HG03280 (cell line): ENCODE measurements at regions not wholly inside any gene's neighbourhood (a gene's known extent, or its start where the extent isn't known, plus 50 kb on each side); places are given as distances from the start of the nearest gene placed in this dataset.

Experiments
- ATAC-seq: cut with Tn5 transposase; IDR thresholded peaks from one replicate; pipeline ENCODE4 v1.9.1; 2021; ENCODE audit warnings: mild to moderate bottlenecking, moderate library complexity; ENCODE audit not compliant: unreplicated experiment

DNA sequence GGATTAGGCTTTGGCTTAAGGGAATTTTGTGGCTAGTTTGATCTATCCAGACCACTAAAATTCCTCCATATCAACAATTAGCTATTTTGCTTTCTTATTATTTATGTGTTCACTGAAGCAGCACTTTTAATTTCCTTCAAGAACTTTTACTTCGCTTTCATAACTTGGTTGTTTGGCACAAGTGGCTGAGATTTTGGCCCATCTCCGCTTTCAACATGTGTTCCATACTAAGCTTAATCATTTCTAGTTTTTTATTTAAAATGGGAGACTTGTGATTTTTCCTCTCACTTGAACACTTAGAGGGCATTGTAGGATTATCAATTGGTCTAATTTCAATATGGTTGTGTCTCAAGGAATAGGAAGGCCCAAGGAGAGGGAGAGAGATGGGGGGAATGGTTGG lies 102.4 kb upstream of the HSF2 start:
- ATAC-seq: no peak

- no peak for ATAC-seq
Measured at GRCh38 chr6:122302067-122302466, 97.4 kb upstream of the HSF2 start.

DNA sequence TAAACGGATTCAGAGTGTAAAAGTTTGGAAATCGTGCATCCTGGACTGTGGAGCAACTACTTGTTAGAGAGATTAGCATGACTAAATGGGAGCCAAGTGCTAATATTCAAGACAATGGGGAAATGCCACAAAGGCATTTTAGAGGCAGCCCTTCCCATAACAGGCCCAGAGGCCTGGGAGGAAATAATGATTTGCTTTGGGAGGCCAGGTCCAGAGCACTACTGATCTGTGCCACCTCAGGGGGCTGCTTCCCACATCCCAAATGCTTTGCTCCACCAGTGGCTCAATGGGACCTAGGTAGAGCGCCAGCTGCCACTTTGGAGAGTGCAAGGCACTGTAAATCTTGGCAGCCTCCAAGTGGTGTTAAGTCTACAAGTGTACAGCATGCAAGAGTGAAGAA lies 91.9 kb upstream of the HSF2 start:
- ATAC-seq: no peak

DNA sequence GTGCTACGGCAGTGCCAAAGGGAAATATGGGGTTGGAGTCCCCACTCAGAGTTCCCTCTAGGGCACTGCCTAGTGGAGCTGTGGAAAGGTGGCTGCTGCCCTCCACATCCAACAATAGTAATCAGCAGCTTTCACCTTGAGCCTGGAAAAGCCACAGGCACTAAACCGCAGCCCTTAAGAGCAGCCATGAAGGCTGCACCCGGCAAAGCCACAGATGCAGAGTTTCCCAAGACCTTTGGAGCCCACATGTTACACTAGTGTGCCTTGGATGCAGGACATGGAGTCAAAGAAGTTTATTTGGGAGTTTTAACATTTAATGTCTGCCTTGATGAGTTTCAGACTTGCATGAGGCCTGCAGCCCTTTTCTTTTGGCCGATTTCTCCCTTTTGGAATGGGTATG lies 91.4 kb upstream of the HSF2 start:
- ATAC-seq: no peak

GRCh38 chr6:122315842-122316241 lies 83.6 kb upstream of the HSF2 start:
- no peak for ATAC-seq

- no peak for ATAC-seq
Measured at GRCh38 chr6:122322824-122323223, 76.6 kb upstream of the HSF2 start.

GRCh38 chr6:122323361-122323760 lies 76.1 kb upstream of the HSF2 start:
- no peak for ATAC-seq

DNA sequence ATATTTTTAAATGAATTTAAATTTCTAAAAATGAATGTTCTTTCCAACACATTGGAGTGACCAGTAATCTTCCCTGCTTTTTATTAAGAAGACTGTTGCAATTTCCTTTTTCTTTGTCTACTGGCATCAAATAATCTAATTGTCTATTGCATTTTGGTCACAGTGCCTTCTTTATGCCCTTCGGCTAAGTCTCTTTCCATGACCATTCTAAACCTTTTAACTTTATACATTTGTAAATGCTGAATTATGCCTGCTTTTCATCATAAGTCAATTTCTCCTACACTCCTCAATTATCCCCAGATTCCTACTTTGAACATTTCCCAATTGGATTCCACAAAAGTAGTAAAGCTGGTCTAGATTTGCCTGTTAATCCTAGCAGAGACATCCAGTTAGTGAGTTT lies 69.1 kb upstream of the HSF2 start:
- ATAC-seq: no peak

DNA sequence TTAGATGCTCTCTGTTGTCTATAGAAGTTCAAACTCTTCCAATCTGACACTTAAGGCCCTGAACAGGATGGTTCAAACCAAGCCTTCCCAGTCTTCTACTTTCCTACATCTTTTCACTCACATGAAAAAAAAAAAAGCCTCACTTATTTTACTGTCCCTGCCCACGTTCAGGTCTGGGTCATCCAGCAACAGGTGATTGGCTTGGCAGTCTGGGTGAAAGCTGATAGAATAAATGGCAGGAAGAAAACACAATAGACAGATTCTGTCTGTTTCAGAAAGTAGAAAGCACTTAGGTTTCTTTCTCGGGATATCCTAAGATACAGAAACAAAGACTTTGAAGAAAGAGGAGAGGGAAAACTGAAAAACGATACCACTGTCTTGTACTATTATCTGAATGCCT lies 61.8 kb upstream of the HSF2 start:
- no peak for ATAC-seq

DNA sequence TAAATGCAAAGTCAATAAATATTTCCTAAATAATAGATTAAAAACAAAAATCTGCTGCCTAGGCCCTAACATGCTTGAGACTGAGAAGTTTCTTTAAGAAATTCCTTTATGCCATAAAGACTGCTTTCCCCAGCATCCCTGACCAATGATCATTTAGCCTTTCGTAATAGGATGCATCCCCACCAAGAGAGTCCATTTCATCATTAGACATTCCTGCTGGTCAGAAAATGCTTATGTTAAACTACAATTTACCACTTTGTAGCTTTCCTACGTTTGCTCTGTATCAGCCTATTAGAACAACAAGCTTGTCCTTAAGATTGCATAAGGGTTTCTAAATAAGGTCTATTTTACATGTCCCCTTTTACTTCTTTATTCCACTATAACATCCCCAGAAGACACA lies 59.8 kb upstream of the HSF2 start:
- ATAC-seq: no peak

GRCh38 chr6:122347280-122347679 lies 52.2 kb upstream of the HSF2 start:
- no peak for ATAC-seq

DNA sequence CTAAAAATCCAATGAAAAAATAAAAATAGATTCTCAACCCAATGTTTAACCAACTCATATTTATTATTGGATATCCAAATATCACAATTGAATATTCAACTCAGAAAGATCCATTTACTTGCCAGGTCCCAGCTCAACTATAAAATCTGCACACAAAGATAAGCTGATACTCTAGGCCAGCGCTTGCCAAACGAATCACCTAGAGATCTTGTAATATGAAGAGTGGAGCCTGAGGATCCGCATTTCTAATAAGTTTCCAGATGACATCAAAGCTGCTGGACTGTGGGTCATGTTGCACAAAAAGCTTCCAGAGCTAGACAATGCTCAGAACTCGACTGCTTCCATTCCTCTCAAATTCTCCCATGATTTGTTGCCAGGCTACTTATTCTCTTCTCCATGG lies 51.7 kb upstream of the HSF2 start:
- ATAC-seq: no peak
